Psoas muscle (tissue), 7 donors: ENCODE measurements at regions not wholly inside any gene's neighbourhood (a gene's known extent, or its start where the extent isn't known, plus 50 kb on each side); places are given as distances from the start of the nearest gene placed in this dataset.

Experiments used
- ATAC-seq, 4 donors: fragments of 200-7000 bp; cut with Tn5 transposase; one replicate each; pipeline ENCODE4 v1.9.1; 2020; ENCODE audit warnings: moderate library complexity in 3 of 4, mild to moderate bottlenecking in 2 of 4
- DNase-seq, 2 donors: peaks; one replicate each; pipeline ENCODE4 v3.0.0-alpha.2; 2020
- H3K27ac ChIP-seq: fragments of 200-600 bp; one replicate; pipeline ENCODE4 v1.8.0; 2022
- H3K27me3 ChIP-seq, 3 donors: fragments of 200-600 bp in 1 of 3; one replicate each; pipeline versions ENCODE4 v1.6.1 to v1.8.0; 2013 to 2022; ENCODE audit warnings: low read length in 2 of 3, mild to moderate bottlenecking in 2 of 3, moderate library complexity in 1 of 3; ENCODE audit not compliant: insufficient read depth in 3 of 3
- H3K36me3 ChIP-seq, 2 donors: fragments of 200-600 bp in 1 of 2; one replicate each; pipeline versions ENCODE4 v1.6.1 to v1.8.0; 2013 to 2022; ENCODE audit warnings: low read depth in 1 of 2, mild to moderate bottlenecking in 1 of 2, moderate library complexity in 1 of 2; ENCODE audit not compliant: insufficient read depth in 1 of 2
- H3K4me1 ChIP-seq: fragments of 200-600 bp; one replicate; pipeline ENCODE4 v1.8.0; 2022
- H3K4me3 ChIP-seq: fragments of 200-600 bp; one replicate; pipeline ENCODE4 v1.8.0; 2022; ENCODE audit warnings: mild to moderate bottlenecking
- H3K9me3 ChIP-seq: fragments of 200-600 bp; one replicate; pipeline ENCODE4 v1.8.0; 2022
- WGBS, 3 donors: extraction: QIAGEN DNeasy Blood & Tissue Kit; methylation state at CpG; one replicate each; pipeline versions ENCODE4 v1.1.6 to v1.1.7; 2013; 5-methylcytosine and 5-hydroxymethylcytosine counted together
- intact Hi-C, 2 donors: fragments of 100-400 bp; cut with DNase I; formaldehyde crosslinking; loops; one replicate each; pipeline versions ENCODE4 v1.11.0 to v1.14.2; 2022
- TF ChIP-seq, protein P1 (sequence below): fragments of 200-600 bp; IDR thresholded peaks from one replicate; pipeline ENCODE4 v1.8.0; 2022; ENCODE audit warnings: antibody characterized with exemption
- donor health status: healthy with polysubstance abuse.
- donor health status: DM: no; HTN: no; CAD: no; lungs with moderate emphysema.
- donor health status: Bipolar disorder and iron deficiency.
- donor health status: healthy.
- donor health status: DM: yes; HTN: yes; CAD: no.
- donor health status: DM: no; HTN: no; CAD: no.
- donor health status: DM: yes; HTN: yes; CAD: no.

DNA sequence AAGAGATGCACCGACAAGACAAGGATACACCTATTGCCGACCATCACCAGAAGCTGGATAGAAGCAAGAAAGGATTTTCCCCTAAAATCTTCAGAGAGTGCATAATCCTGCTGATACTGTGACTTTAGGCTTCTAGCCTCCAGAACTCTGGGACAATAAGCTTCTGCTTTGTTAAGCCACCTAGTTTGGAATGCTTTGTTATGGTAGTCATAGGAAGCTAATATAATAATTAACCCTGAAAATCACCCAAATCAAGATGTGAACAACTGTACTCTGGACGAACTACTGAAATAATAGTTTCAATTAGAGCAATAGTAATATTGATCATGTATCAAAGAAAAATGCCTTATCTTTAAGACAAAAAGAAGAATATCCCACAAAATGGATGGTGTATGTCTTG is 524.6 kb downstream of the EFNB2 start:
- 55 to 82% (median 61%) methylated on average over 3 of the region's 3 CpGs for WGBS, 3 donors
- no peaks in the 10 kb centered on the region for H3K9me3 ChIP-seq
- no peak overlapping the region for H3K27ac ChIP-seq
- ATAC-seq (no peak), DNase-seq (no peak)
- intact Hi-C loops: no loop called here
- TF ChIP-seq, protein P1, sequence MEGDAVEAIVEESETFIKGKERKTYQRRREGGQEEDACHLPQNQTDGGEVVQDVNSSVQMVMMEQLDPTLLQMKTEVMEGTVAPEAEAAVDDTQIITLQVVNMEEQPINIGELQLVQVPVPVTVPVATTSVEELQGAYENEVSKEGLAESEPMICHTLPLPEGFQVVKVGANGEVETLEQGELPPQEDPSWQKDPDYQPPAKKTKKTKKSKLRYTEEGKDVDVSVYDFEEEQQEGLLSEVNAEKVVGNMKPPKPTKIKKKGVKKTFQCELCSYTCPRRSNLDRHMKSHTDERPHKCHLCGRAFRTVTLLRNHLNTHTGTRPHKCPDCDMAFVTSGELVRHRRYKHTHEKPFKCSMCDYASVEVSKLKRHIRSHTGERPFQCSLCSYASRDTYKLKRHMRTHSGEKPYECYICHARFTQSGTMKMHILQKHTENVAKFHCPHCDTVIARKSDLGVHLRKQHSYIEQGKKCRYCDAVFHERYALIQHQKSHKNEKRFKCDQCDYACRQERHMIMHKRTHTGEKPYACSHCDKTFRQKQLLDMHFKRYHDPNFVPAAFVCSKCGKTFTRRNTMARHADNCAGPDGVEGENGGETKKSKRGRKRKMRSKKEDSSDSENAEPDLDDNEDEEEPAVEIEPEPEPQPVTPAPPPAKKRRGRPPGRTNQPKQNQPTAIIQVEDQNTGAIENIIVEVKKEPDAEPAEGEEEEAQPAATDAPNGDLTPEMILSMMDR: no peak
- no peaks in the 10 kb centered on the region for H3K4me1 ChIP-seq
- no peaks in the 10 kb centered on the region for H3K27me3 ChIP-seq
- no peak overlapping the region for H3K4me3 ChIP-seq
- no peaks in the 10 kb centered on the region for H3K36me3 ChIP-seq

DNA sequence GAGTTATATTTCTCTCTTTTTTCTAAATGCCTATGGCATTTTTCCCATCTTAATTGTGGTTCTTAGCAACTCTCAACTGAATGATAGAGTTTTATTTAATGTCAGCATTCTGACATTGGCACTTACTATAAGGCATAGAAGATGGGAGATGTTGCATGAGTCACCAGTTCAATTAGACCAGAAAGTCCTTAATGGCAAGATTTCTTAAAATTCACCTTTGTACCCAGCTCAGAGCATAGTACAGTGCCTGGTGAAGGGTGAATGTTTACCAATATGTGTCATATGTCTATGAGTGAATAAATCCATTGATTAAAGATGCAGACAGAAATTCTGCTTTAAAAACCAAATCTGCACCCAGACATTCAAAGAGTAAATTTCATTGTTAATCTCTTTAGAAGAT is 526.9 kb downstream of the EFNB2 start:
- Histone ChIP-seq H3K27ac (no peak overlapping the region), H3K27me3 (no peaks in the 10 kb centered on the region), H3K4me1 (no peaks in the 10 kb centered on the region), H3K4me3 (no peak overlapping the region), H3K9me3 (no peaks in the 10 kb centered on the region), H3K36me3 (no peaks in the 10 kb centered on the region)
- intact Hi-C loops: no loop called here
- no peak for DNase-seq
- ATAC-seq: no peak
- TF ChIP-seq, protein P1: no peak

DNA sequence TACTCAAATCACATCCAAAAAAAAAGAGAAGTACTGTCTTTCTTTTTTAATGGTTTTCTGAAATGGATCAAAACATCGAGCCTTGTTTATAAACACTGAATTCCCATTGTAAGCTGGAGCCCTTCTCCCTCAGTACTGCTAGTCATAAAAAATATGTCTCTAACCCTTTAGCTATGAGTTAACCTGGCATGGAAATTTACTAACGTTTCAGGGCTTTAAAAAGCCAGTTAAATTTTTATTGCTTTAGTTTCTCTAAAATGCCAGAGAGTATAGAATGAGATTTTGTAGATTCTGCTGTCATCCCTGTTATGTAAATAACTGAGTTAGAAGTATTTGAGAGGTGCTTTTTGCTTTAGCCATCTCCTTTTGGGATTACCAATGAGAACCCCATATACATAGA is 528.3 kb downstream of the EFNB2 start:
- Histone ChIP-seq H3K36me3 (no peaks in the 10 kb centered on the region), H3K27ac (no peak overlapping the region), H3K27me3 (no peaks in the 10 kb centered on the region), H3K9me3 (no peaks in the 10 kb centered on the region), H3K4me3 (no peak overlapping the region), H3K4me1 (no peaks in the 10 kb centered on the region)
- TF ChIP-seq, protein P1: no peak
- intact Hi-C loops: no loop called here
- DNase-seq (no peak), ATAC-seq (no peak)
- 50 to 68% (median 59%) methylated on average over 2 of the region's 2 CpGs for WGBS, 3 donors

DNA sequence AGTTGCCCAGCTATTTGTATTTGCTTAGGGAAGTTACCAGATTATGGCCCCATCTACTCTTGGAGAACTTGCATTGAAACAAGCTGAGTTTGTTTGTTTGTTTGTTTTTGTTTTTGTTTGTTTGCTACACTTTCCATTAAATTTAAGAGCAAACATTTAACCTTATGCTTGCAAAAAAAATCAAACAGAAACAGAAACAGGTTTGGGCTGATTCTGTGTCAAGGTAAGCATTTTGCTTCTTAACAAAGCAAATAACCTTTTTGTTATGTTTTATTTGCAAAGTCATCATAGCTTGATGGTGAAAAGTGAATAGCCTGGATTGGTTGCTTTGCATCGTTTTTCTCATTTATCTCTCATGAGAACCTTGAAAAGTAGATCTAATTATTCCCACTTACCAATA is 531.8 kb downstream of the EFNB2 start:
- DNase-seq: no peak
- no peaks in the 10 kb centered on the region for H3K36me3 ChIP-seq
- ATAC-seq: no peak
- no peaks in the 10 kb centered on the region for H3K27me3 ChIP-seq
- intact Hi-C loops: no loop called here
- H3K4me1 ChIP-seq: no peaks in the 10 kb centered on the region
- no peaks in the 10 kb centered on the region for H3K9me3 ChIP-seq
- no peak overlapping the region for H3K27ac ChIP-seq
- 88 to 92% (median 89%) methylated on average over 1 of the region's 1 CpG for WGBS, 3 donors
- TF ChIP-seq, protein P1: no peak
- H3K4me3 ChIP-seq: no peak overlapping the region

DNA sequence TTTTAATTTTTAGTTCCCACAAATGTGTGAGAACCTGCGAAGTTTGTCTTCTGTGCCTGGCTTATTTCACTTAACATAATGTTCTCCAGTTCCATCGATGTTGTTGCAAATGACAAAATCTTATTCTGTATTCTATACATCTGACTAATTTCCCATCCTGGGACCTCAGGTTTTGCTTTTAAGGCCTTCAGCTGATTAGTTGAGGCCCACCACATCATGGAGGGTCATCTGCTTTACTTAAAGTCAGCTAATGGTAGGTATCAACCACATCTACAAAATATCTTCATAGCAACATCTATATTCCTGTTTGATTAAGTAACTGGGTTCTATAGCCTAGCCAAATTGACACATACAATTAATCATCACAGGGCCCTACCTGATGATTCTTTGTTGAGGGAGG is 534.0 kb downstream of the EFNB2 start:
- ATAC-seq (no peak), DNase-seq (no peak)
- no peaks in the 10 kb centered on the region for H3K4me1 ChIP-seq
- no peaks in the 10 kb centered on the region for H3K9me3 ChIP-seq
- no peak overlapping the region for H3K4me3 ChIP-seq
- WGBS, 3 donors: 47 to 49% (median 49%) methylated on average over 2 of the region's 2 CpGs
- no peaks in the 10 kb centered on the region for H3K27me3 ChIP-seq
- H3K36me3 ChIP-seq: no peaks in the 10 kb centered on the region
- TF ChIP-seq, protein P1: no peak
- intact Hi-C loops: no loop called here
- no peak overlapping the region for H3K27ac ChIP-seq
